Trophoblast cell (in vitro differentiated cells and primary cell): ENCODE measurements at regions not wholly inside any gene's neighbourhood (a gene's known extent, or its start where the extent isn't known, plus 50 kb on each side); places are given as distances from the start of the nearest gene placed in this dataset.

Experiments
- DNase-seq, 2 donors: peaks; one replicate each; pipeline ENCODE4 v3.0.0-alpha.2; 2016
- H2AFZ ChIP-seq: 2 replicates; pipeline ENCODE4 v1.6.1; 2013; ENCODE audit warnings: low read length, moderate library complexity, mild to moderate bottlenecking; ENCODE audit not compliant: insufficient read depth, poor library complexity
- H2AK5ac ChIP-seq: 2 replicates; pipeline ENCODE4 v1.6.1; 2013; ENCODE audit warnings: mild to moderate bottlenecking, low read length
- H2BK120ac ChIP-seq: 2 replicates; pipeline ENCODE4 v1.6.1; 2013; ENCODE audit warnings: low read length, mild to moderate bottlenecking, moderate library complexity; ENCODE audit not compliant: insufficient read depth, poor library complexity
- H2BK12ac ChIP-seq: 2 replicates; pipeline ENCODE4 v1.6.1; 2013; ENCODE audit warnings: mild to moderate bottlenecking, low read length, moderate library complexity
- H2BK5ac ChIP-seq: 2 replicates; pipeline ENCODE4 v1.6.1; 2013; ENCODE audit warnings: low read length, low read depth, moderate library complexity, mild to moderate bottlenecking; ENCODE audit not compliant: poor library complexity
- H3K14ac ChIP-seq: 2 replicates; pipeline ENCODE4 v1.6.1; 2013; ENCODE audit warnings: mild to moderate bottlenecking, low read length
- H3K18ac ChIP-seq: 2 replicates; pipeline ENCODE4 v1.6.1; 2013; ENCODE audit warnings: mild to moderate bottlenecking, low read length
- H3K23ac ChIP-seq: 2 replicates; pipeline ENCODE4 v1.6.1; 2013; ENCODE audit warnings: low read length
- H3K27ac ChIP-seq: 2 replicates; pipeline ENCODE4 v1.5.1; 2013; ENCODE audit warnings: low read depth, mild to moderate bottlenecking, inconsistent platforms, low read length, moderate library complexity
- H3K27me3 ChIP-seq: 2 replicates; pipeline ENCODE4 v1.6.1; 2013; ENCODE audit warnings: inconsistent platforms, mild to moderate bottlenecking, low read length, moderate library complexity; ENCODE audit not compliant: insufficient read depth
- H3K36me3 ChIP-seq, 2 experiments: 1 replicate in 1 of 2; 2 replicates in 1 of 2; pipeline ENCODE4 v1.6.1; 2013; ENCODE audit warnings: low read length in 2 of 2, mild to moderate bottlenecking in 2 of 2, moderate library complexity in 1 of 2; ENCODE audit not compliant: insufficient read depth in 2 of 2, control insufficient read depth in 1 of 2
- H3K4ac ChIP-seq: 2 replicates; pipeline ENCODE4 v1.6.1; 2013; ENCODE audit warnings: low read depth, mild to moderate bottlenecking, low read length, moderate library complexity
- H3K4me1 ChIP-seq, 2 experiments: 1 replicate in 1 of 2; 2 replicates in 1 of 2; pipeline ENCODE4 v1.6.1; 2013; ENCODE audit warnings: low read length in 2 of 2, mild to moderate bottlenecking in 2 of 2, moderate library complexity in 1 of 2; ENCODE audit not compliant: insufficient read depth in 2 of 2, control insufficient read depth in 1 of 2
- H3K4me2 ChIP-seq: 2 replicates; pipeline ENCODE4 v1.6.1; 2013; ENCODE audit warnings: inconsistent platforms, mild to moderate bottlenecking, low read length, moderate library complexity
- H3K4me3 ChIP-seq: 2 replicates; pipeline ENCODE4 v1.5.1; 2013; ENCODE audit warnings: mild to moderate bottlenecking, low read depth, low read length, inconsistent platforms
- H3K79me1 ChIP-seq: one replicate; pipeline ENCODE4 v1.6.1; 2013; ENCODE audit warnings: low read length
- H3K79me2 ChIP-seq: 2 replicates; pipeline ENCODE4 v1.6.1; 2013; ENCODE audit warnings: low read length, mild to moderate bottlenecking; ENCODE audit not compliant: control insufficient read depth, insufficient read depth, poor library complexity
- H3K9ac ChIP-seq: 2 replicates; pipeline ENCODE4 v1.6.1; 2013; ENCODE audit warnings: mild to moderate bottlenecking, low read length
- H3K9me3 ChIP-seq: 2 replicates; pipeline ENCODE4 v1.6.1; 2013; ENCODE audit warnings: low read depth, mild to moderate bottlenecking, control low read depth, inconsistent platforms, low read length; ENCODE audit not compliant: insufficient read depth
- H4K12ac ChIP-seq: 2 replicates; pipeline ENCODE4 v1.6.1; 2013; ENCODE audit warnings: low read depth, mild to moderate bottlenecking, low read length, moderate library complexity
- H4K8ac ChIP-seq: 2 replicates; pipeline ENCODE4 v1.6.1; 2013; ENCODE audit warnings: low read depth, mild to moderate bottlenecking, low read length, moderate library complexity
- H4K91ac ChIP-seq: one replicate; pipeline ENCODE4 v1.6.1; 2013; ENCODE audit warnings: low read depth, mild to moderate bottlenecking, low read length, moderate library complexity
- WGBS: extraction: QIAGEN DNeasy Blood & Tissue Kit; methylation state at CpG from one replicate; pipeline ENCODE4 v1.1.7; 2013; ENCODE audit warnings: missing lambda C conversion rate; ENCODE audit not compliant: insufficient read length, insufficient coverage; ENCODE audit errors: extremely low coverage; 5-methylcytosine and 5-hydroxymethylcytosine counted together

DNA sequence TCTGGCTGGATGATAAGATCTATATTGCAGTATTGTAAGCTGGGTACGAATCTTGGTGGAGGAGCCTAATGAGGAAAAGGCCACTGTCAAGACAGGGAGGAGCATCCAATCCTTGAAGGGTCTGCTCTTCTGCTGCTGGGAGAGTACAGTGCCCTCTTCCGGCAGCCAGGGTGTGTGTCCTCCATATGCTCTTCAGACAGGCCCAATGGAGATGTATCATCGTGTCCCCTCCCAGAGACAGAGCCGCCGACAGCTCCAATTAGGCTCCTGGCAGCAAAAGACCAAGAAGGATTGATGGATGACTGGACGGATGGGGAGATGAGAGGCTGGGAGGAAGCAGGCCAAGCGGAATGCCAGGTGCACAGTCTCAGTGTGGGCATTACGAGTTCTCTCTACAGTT, 51.6 kb upstream of the PIWIL1 start:
- H3K18ac ChIP-seq, result no peak overlapping the region
- peaks cover 12% of the 10 kb centered on the region for H3K9me3 ChIP-seq
- no peaks in the 10 kb centered on the region for H3K4me1 ChIP-seq
- H4K91ac ChIP-seq, result no peak overlapping the region
- no peaks in the 10 kb centered on the region for H3K79me2 ChIP-seq
- H3K79me1 ChIP-seq, result no peaks in the 10 kb centered on the region
- no peak overlapping the region for H2BK120ac ChIP-seq
- no peak overlapping the region for H3K14ac ChIP-seq
- no peak overlapping the region for H4K8ac ChIP-seq
- H2BK5ac ChIP-seq, result no peak overlapping the region
- H4K12ac ChIP-seq, result no peak overlapping the region
- H3K4me2 ChIP-seq, result no peak overlapping the region
- H2BK12ac ChIP-seq, result no peak overlapping the region
- no peak overlapping the region for H2AFZ ChIP-seq
- no peak overlapping the region for H2AK5ac ChIP-seq
- H3K27ac ChIP-seq, result no peak overlapping the region
- no peak overlapping the region for H3K4me3 ChIP-seq
- H3K9ac ChIP-seq, result no peak overlapping the region
- no peak for DNase-seq
- no peaks in the 10 kb centered on the region for H3K36me3 ChIP-seq
- H3K23ac ChIP-seq, result no peak overlapping the region
- H3K4ac ChIP-seq, result no peak overlapping the region
- no CpG with 5 or more reads among the region's 8 CpGs for WGBS
- H3K27me3 ChIP-seq, result no peaks in the 10 kb centered on the region

DNA sequence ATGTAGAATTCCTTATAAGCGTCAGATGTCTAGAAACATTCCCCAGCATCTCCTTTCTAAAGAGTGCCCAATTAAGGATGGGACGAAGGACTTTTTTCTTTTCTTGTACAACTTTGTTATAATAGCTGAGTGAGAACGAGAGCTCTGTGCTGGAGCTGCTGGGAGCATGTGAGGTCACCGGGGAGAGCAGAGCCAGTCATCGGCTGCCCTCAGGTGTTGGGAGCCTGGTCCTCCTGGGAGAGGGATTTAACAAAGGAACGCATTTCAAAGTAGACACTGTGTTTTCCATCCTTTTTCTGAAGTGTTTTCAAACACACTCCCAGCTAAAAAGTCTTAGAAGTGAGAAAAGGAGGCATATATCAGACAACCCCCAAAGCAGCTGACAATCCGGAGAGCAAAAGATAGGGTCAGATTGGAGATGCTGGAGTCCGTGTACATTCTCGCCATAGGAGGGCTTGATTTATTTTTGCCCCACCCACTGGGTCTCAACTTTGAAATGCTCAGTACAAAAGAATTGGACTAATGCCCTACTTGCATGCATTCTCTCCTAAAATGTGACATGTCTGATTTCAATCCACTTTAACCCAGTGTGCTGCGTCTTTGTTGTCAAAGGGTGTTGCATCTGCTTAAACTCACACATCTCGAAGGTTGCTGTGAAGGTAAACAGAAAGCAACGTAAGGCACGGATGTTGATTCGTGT, 50.8 kb upstream of the PIWIL1 start:
- H3K4ac ChIP-seq, result no peak overlapping the region
- no CpG with 5 or more reads among the region's 14 CpGs for WGBS
- no peak overlapping the region for H3K18ac ChIP-seq
- no peak overlapping the region for H3K4me3 ChIP-seq
- H2BK12ac ChIP-seq, result no peak overlapping the region
- no peaks in the 10 kb centered on the region for H3K36me3 ChIP-seq
- no peak overlapping the region for H3K9ac ChIP-seq
- no peaks in the 10 kb centered on the region for H3K27me3 ChIP-seq
- H2BK120ac ChIP-seq, result no peak overlapping the region
- H3K4me1 ChIP-seq, result no peaks in the 10 kb centered on the region
- H2AK5ac ChIP-seq, result no peak overlapping the region
- H4K8ac ChIP-seq, result no peak overlapping the region
- no peak overlapping the region for H2AFZ ChIP-seq
- H3K79me1 ChIP-seq, result no peaks in the 10 kb centered on the region
- no peak overlapping the region for H3K27ac ChIP-seq
- H3K23ac ChIP-seq, result no peak overlapping the region
- H3K79me2 ChIP-seq, result no peaks in the 10 kb centered on the region
- H2BK5ac ChIP-seq, result no peak overlapping the region
- DNase-seq, result no peak
- no peak overlapping the region for H4K91ac ChIP-seq
- no peak overlapping the region for H4K12ac ChIP-seq
- peak overlapping the region; percentile 6 for H3K4me2 ChIP-seq
- H3K14ac ChIP-seq, result no peak overlapping the region
- H3K9me3 ChIP-seq, result peaks cover 12% of the 10 kb centered on the region
